ENCODE measurements at regions not wholly inside any gene's neighbourhood (a gene's known extent, or its start where the extent isn't known, plus 50 kb on each side); places are given as distances from the start of the nearest gene placed in this dataset.

- Histone ChIP-seq H3K18ac (ENCODE audit: insufficient read length, low read depth, low read length) (no peak overlapping the region), H3K23me2 (ENCODE audit: insufficient read length, low read depth, low read length, poor library complexity, severe bottlenecking) (no peaks in the 10 kb centered on the region), H3K56ac (ENCODE audit: insufficient read length, low read depth, low read length) (no peak overlapping the region), H3K79me1 (ENCODE audit: insufficient read depth, low read depth, low read length, poor library complexity, severe bottlenecking) (no peaks in the 10 kb centered on the region), H2BK15ac (ENCODE audit: low read depth, low read length) (no peak overlapping the region), H3K4me1 (ENCODE audit: insufficient read depth, low read length) (no peaks in the 10 kb centered on the region), H3T11ph (ENCODE audit: low read length) (no peak overlapping the region), H4K5ac (ENCODE audit: insufficient read length, low read depth, low read length) (no peak overlapping the region), H2BK120ac (ENCODE audit: low read depth, low read length, poor library complexity, severe bottlenecking) (no peak overlapping the region), H2BK12ac (ENCODE audit: insufficient read length, low read depth, low read length) (no peak overlapping the region), H3K4ac (ENCODE audit: low read depth, low read length) (no peak overlapping the region), H3K4me2 (ENCODE audit: insufficient read depth, insufficient read length, low read length) (no peak overlapping the region), H4K20me1 (ENCODE audit: control insufficient read depth, insufficient read depth, insufficient read length) (no peaks in the 10 kb centered on the region), H2BK20ac (ENCODE audit: low read depth, low read length, poor library complexity, severe bottlenecking) (no peak overlapping the region), H2BK5ac (ENCODE audit: insufficient read length, low read length) (no peak overlapping the region), H3K27ac (ENCODE audit: insufficient read length, low read depth, low read length) (no peak overlapping the region), H4K91ac (ENCODE audit: insufficient read length, low read depth, low read length) (no peak overlapping the region), H2AFZ (ENCODE audit: low read length) (no peak overlapping the region), H3K9me3 (ENCODE audit: control insufficient read depth, low read depth, low read length) (peaks cover 73% of the 10 kb centered on the region), H2AK5ac (ENCODE audit: insufficient read length, low read length) (no peak overlapping the region), H4K8ac (replicated peaks; ENCODE audit: insufficient read length, low read depth, low read length) (no peak overlapping the region), H3K9ac (ENCODE audit: extremely low read depth, insufficient read length, low read length) (no peak overlapping the region), H3K14ac (ENCODE audit: insufficient read depth, low read length) (no peak overlapping the region), H3K27me3 (ENCODE audit: insufficient read depth, low read length) (no peaks in the 10 kb centered on the region), H3K79me2 (ENCODE audit: insufficient read depth, low read length) (no peaks in the 10 kb centered on the region), H3K23ac (ENCODE audit: insufficient read length, low read depth, low read length) (no peak overlapping the region)
- H3K27ac Mint-ChIP-seq, result no peak overlapping the region
- no CpG with 5 or more reads among the region's 9 CpGs for WGBS (ENCODE audit: extremely low coverage, insufficient read length, low lambda C conversion rate)
- no peak overlapping the region for H3K4me3 Mint-ChIP-seq
- no peak for TF ChIP-seq CTCF (conservative IDR thresholded peaks at IDR 0.05)
- H3K4me1 Mint-ChIP-seq, result no peaks in the 10 kb centered on the region
- peaks cover 3 to 31% (median 8%) of the 10 kb centered on the region in 3 experiments; a peak in 4 of 7 replicates for H3K36me3 Mint-ChIP-seq (ENCODE audit: insufficient read depth in 1 of 3, low read depth in 3 of 3)
- DNase-seq, result no peak
- peaks cover 3% of the 10 kb centered on the region for H3K27me3 Mint-ChIP-seq (ENCODE audit: low read depth)
- H3K9me3 Mint-ChIP-seq, result peaks cover 76 to 81% of the 10 kb centered on the region in 2 experiments
Observed at GRCh38 chr20:56111961-56112730, 106.8 kb upstream of the CBLN4 start.

Data from H9 (cell line).